ENCODE measurements at regions not wholly inside any gene's neighbourhood (a gene's known extent, or its start where the extent isn't known, plus 50 kb on each side); places are given as distances from the start of the nearest gene placed in this dataset.

DNA sequence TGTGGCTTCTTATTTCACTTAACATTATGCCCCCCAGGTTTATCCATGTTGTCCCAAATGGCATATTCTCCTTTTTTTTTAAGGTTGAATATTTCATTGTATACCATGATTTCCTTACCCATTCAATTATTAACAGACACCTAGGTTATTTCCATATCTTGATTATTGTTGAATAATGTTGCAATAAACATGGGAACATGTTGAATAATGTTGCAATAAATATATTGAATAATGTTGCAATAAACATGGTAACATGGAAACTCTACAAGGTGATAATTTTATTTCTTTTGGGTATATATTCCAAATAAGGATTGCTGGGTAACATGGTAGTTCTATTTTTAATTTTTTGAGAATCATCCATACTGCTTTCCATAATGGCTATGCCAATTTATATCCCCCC lies 648.1 kb downstream of the MMUT start:
- Histone ChIP-seq H3K9me2 (ENCODE audit: low read depth, low read length) (no peaks in the 10 kb centered on the region), H3F3A (ENCODE audit: insufficient read depth, low read length) (no peaks in the 10 kb centered on the region), H3K36me3 (ENCODE audit: insufficient read depth, low read length) (no peaks in the 10 kb centered on the region), H3K27ac (ENCODE audit: low read depth, low read length, poor library complexity, severe bottlenecking) (no peak overlapping the region), H4K20me1 (ENCODE audit: insufficient read depth, low read length) (no peaks in the 10 kb centered on the region), H2AFZ (ENCODE audit: low read length) (no peak overlapping the region), H3K4me3 (ENCODE audit: low read depth, low read length, poor library complexity, severe bottlenecking) (no peak overlapping the region), H3K4me2 (ENCODE audit: low read length) (no peak overlapping the region), H3K9ac (ENCODE audit: low read length) (no peak overlapping the region), H3K27me3 (ENCODE audit: insufficient read depth, low read length) (no peaks in the 10 kb centered on the region), H3K9me3 (ENCODE audit: low read length) (no peaks in the 10 kb centered on the region), H3K79me2 (ENCODE audit: insufficient read depth, low read length) (no peaks in the 10 kb centered on the region), H3K4me1 (ENCODE audit: insufficient read depth, low read length, severe bottlenecking) (no peaks in the 10 kb centered on the region)
- TF ChIP-seq, protein P1, sequence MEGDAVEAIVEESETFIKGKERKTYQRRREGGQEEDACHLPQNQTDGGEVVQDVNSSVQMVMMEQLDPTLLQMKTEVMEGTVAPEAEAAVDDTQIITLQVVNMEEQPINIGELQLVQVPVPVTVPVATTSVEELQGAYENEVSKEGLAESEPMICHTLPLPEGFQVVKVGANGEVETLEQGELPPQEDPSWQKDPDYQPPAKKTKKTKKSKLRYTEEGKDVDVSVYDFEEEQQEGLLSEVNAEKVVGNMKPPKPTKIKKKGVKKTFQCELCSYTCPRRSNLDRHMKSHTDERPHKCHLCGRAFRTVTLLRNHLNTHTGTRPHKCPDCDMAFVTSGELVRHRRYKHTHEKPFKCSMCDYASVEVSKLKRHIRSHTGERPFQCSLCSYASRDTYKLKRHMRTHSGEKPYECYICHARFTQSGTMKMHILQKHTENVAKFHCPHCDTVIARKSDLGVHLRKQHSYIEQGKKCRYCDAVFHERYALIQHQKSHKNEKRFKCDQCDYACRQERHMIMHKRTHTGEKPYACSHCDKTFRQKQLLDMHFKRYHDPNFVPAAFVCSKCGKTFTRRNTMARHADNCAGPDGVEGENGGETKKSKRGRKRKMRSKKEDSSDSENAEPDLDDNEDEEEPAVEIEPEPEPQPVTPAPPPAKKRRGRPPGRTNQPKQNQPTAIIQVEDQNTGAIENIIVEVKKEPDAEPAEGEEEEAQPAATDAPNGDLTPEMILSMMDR (IDR thresholded peaks at IDR 0.05; ENCODE audit: low read length) = no peak
- no peak for TF ChIP-seq EZH2 (IDR thresholded peaks at IDR 0.05; ENCODE audit: borderline replicate concordance, low read length)

DNA sequence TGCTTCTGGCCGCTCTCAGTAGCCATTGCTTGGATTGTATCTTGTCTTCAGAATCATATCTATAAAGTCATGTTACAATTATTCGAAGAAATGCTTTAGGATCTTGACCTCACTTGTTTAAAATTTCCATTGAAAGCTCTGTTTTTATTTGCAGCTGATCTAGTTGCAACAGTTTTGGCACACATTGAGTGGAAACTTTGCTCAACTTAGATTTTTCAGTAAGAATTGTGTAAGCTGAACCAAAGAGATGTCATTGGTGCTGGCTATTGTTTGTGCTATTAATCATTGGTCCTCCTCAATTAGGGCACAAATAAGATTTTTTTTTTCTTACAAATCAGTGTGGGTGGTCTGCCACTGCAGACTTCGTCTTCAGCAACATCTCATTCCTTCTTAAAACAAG lies 649.2 kb downstream of the MMUT start:
- Histone ChIP-seq H3K36me3 (ENCODE audit: insufficient read depth, low read length) (no peaks in the 10 kb centered on the region), H3K4me1 (ENCODE audit: insufficient read depth, low read length, severe bottlenecking) (no peaks in the 10 kb centered on the region), H3K9me3 (ENCODE audit: low read length) (no peaks in the 10 kb centered on the region), H3K79me2 (ENCODE audit: insufficient read depth, low read length) (no peaks in the 10 kb centered on the region), H4K20me1 (ENCODE audit: insufficient read depth, low read length) (no peaks in the 10 kb centered on the region), H2AFZ (ENCODE audit: low read length) (no peak overlapping the region), H3K9ac (ENCODE audit: low read length) (no peak overlapping the region), H3F3A (ENCODE audit: insufficient read depth, low read length) (no peaks in the 10 kb centered on the region), H3K4me3 (ENCODE audit: low read depth, low read length, poor library complexity, severe bottlenecking) (no peak overlapping the region), H3K27me3 (ENCODE audit: insufficient read depth, low read length) (no peaks in the 10 kb centered on the region), H3K4me2 (ENCODE audit: low read length) (no peak overlapping the region), H3K9me2 (ENCODE audit: low read depth, low read length) (no peaks in the 10 kb centered on the region), H3K27ac (ENCODE audit: low read depth, low read length, poor library complexity, severe bottlenecking) (no peak overlapping the region)
- no peak for TF ChIP-seq EZH2 (IDR thresholded peaks at IDR 0.05; ENCODE audit: borderline replicate concordance, low read length)
- TF ChIP-seq, protein P1 (IDR thresholded peaks at IDR 0.05; ENCODE audit: low read length) = no peak

DNA sequence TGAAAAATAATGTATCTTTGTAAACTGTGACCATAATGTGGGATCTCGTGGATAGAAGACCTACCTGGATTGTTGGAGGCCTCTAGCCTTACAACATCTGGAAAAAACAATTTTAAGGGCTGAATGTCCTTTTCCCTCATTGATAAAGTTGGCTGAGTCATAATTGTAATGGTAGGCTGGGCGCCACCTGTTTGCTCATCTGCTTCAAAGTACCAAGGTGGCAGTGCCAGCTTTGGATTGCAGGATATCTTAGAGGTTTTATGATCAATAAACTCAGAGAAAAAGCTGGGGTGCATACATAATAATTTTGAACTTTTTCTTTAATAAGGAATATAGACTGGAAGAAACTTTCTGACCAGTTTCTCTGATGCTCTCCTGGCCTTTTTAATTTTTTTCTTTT lies 653.4 kb downstream of the MMUT start:
- Histone ChIP-seq H3F3A (ENCODE audit: insufficient read depth, low read length) (no peaks in the 10 kb centered on the region), H3K4me2 (ENCODE audit: low read length) (no peak overlapping the region), H3K4me3 (ENCODE audit: low read depth, low read length, poor library complexity, severe bottlenecking) (no peak overlapping the region), H2AFZ (ENCODE audit: low read length) (no peak overlapping the region), H3K27me3 (ENCODE audit: insufficient read depth, low read length) (no peaks in the 10 kb centered on the region), H3K9me2 (ENCODE audit: low read depth, low read length) (no peaks in the 10 kb centered on the region), H3K36me3 (ENCODE audit: insufficient read depth, low read length) (no peaks in the 10 kb centered on the region), H3K9ac (ENCODE audit: low read length) (no peak overlapping the region), H3K79me2 (ENCODE audit: insufficient read depth, low read length) (no peaks in the 10 kb centered on the region), H4K20me1 (ENCODE audit: insufficient read depth, low read length) (no peaks in the 10 kb centered on the region), H3K4me1 (ENCODE audit: insufficient read depth, low read length, severe bottlenecking) (no peaks in the 10 kb centered on the region), H3K9me3 (ENCODE audit: low read length) (no peaks in the 10 kb centered on the region), H3K27ac (ENCODE audit: low read depth, low read length, poor library complexity, severe bottlenecking) (no peak overlapping the region)
- TF ChIP-seq, protein P1 (IDR thresholded peaks at IDR 0.05; ENCODE audit: low read length) = no peak
- no peak for TF ChIP-seq EZH2 (IDR thresholded peaks at IDR 0.05; ENCODE audit: borderline replicate concordance, low read length)

Measured in OCI-LY1 (cell line).